ACC112 (cell line): ENCODE measurements at regions not wholly inside any gene's neighbourhood (a gene's known extent, or its start where the extent isn't known, plus 50 kb on each side); places are given as distances from the start of the nearest gene placed in this dataset.

Experiments
- H2AFZ ChIP-seq: fragments of 200-600 bp; sonication (generic); one replicate; pipeline ENCODE4 v1.6.0; 2017; ENCODE audit warnings: antibody characterized with exemption, low read length; ENCODE audit not compliant: unreplicated experiment
- H3K27ac ChIP-seq: fragments of 200-600 bp; sonication (generic); 2 replicates; pipeline ENCODE4 v1.5.1; 2014; ENCODE audit warnings: low read depth, mild to moderate bottlenecking, antibody characterized with exemption, low read length, moderate library complexity
- H3K27me3 ChIP-seq: fragments of 200-600 bp; sonication (generic); 2 replicates; pipeline ENCODE4 v1.6.1; 2014; ENCODE audit warnings: mild to moderate bottlenecking, antibody characterized with exemption, low read length, moderate library complexity, mixed read lengths; ENCODE audit not compliant: insufficient read depth
- H3K36me3 ChIP-seq: fragments of 200-600 bp; sonication (generic); 2 replicates; pipeline ENCODE4 v1.6.1; 2016; ENCODE audit warnings: mild to moderate bottlenecking, antibody characterized with exemption, low read length, moderate library complexity, mixed read lengths; ENCODE audit not compliant: insufficient read depth
- H3K4me1 ChIP-seq: fragments of 200-600 bp; sonication (generic); one replicate; pipeline ENCODE4 v1.6.1; 2016; ENCODE audit warnings: low read length, mixed read lengths; ENCODE audit not compliant: insufficient read depth, unreplicated experiment, control insufficient read depth
- H3K4me3 ChIP-seq: fragments of 200-600 bp; sonication (generic); 2 replicates; pipeline ENCODE4 v1.5.1; 2014; ENCODE audit warnings: mild to moderate bottlenecking, low read depth, low read length
- H3K79me2 ChIP-seq: fragments of 200-600 bp; sonication (generic); one replicate; pipeline ENCODE4 v1.6.0; 2016; ENCODE audit warnings: low read length; ENCODE audit not compliant: control insufficient read depth, unreplicated experiment, insufficient read depth

DNA sequence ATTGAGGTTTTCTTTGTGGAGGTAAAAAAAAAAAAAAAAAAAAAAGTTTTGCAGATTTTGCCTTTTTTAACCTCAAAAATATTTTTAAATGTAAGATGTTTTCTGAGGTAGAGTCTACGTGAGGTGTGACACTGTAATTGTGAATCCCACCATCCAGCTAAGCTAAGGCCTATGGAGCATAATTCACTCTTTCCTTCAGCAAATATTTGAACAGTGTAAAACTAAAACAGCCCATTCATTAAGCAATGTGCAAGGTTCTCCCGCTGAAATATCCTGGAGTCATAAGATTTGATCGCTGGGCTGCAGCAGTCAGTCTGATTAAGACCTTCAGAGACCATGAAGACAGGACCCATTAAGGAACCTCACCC lies 105.1 kb downstream of the HNRNPLL start:
- Histone ChIP-seq H2AFZ (no peak overlapping the region), H3K36me3 (no peaks in the 10 kb centered on the region), H3K4me1 (no peaks in the 10 kb centered on the region), H3K27me3 (peaks cover 32% of the 10 kb centered on the region), H3K79me2 (no peaks in the 10 kb centered on the region), H3K4me3 (no peak overlapping the region), H3K27ac (no peak overlapping the region)

DNA sequence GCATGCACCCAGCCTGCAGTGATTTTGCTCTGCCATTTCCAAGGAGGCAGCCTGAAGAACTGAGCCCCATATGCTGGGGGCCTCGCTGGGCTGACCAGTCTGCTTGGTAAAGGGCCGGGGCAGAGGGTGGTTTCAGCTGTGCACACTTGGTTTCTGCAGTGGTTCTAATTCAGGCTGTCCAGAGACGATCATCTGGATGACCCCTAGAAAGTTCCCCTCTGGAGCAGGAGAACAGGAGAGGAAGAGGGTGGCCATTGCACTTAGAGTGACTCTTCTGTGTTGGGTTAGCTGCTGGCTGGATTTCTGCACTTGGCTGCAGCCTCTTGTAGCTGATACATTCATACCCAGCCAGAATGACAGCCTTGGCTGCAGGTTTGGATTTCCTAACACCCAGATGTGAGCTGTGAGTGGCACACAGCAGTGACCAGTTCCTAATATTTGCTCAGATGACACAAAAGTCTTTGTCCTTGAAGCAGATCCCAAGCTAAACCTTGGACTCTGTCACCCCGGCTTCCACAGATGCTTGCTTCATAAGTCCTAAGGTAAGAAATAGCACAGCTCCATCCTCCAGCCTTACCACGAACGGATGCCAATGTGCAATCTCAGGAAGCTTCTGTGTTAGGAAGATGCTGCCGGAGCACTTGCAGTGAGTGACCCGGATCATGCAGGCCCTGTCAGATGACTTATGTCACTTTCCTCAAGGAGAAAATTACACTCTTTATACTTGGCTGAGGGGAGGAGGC lies 105.6 kb downstream of the HNRNPLL start:
- Histone ChIP-seq H3K36me3 (no peaks in the 10 kb centered on the region), H3K4me3 (no peak overlapping the region), H3K27me3 (peaks cover 27% of the 10 kb centered on the region), H2AFZ (no peak overlapping the region), H3K79me2 (no peaks in the 10 kb centered on the region), H3K27ac (no peak overlapping the region), H3K4me1 (no peaks in the 10 kb centered on the region)

GRCh38 chr2:38495880-38496279 lies 106.8 kb downstream of the HNRNPLL start:
- Histone ChIP-seq H3K4me1 (no peaks in the 10 kb centered on the region), H3K79me2 (no peaks in the 10 kb centered on the region), H3K36me3 (no peaks in the 10 kb centered on the region), H3K27me3 (peaks cover 21% of the 10 kb centered on the region), H3K4me3 (no peak overlapping the region), H2AFZ (no peak overlapping the region), H3K27ac (no peak overlapping the region)

DNA sequence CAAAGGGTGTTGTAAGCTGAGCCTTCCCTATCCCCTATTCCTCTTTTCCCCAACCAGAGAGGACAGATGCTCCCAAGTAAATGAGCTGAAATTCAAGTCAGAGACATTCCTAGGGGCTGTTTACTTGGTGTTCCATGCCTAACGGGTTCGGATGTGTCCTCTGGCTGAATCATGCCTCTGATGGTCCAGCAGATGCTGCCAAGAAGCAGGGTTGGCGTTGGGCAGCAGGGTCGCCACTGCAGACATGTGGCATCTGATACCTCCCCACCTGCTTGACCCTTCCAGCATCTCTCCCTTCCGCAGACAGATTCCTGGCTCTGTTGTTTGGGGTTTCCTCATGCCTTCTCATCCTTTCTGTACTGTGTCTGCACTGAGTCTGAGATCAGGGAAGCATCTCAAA lies 108.3 kb downstream of the HNRNPLL start:
- Histone ChIP-seq H3K79me2 (no peaks in the 10 kb centered on the region), H3K27ac (no peak overlapping the region)

GRCh38 chr2:38492042-38492615 lies 110.6 kb downstream of the HNRNPLL start:
- Histone ChIP-seq H3K79me2 (no peaks in the 10 kb centered on the region), H3K36me3 (no peaks in the 10 kb centered on the region), H3K27ac (no peak overlapping the region), H3K4me1 (no peaks in the 10 kb centered on the region), H3K4me3 (no peak overlapping the region), H2AFZ (no peak overlapping the region), H3K27me3 (peaks cover 11% of the 10 kb centered on the region; the same call in 1 of the 2 replicates)

More for the DNA sequence above, 108.3 kb downstream of the HNRNPLL start:
- peaks cover 11% of the 10 kb centered on the region; the same call in 1 of the 2 replicates for H3K27me3 ChIP-seq
- no peaks in the 10 kb centered on the region for H3K36me3 ChIP-seq
- H3K4me1 ChIP-seq = no peaks in the 10 kb centered on the region
- H3K4me3 ChIP-seq = no peak overlapping the region
- no peak overlapping the region for H2AFZ ChIP-seq

DNA sequence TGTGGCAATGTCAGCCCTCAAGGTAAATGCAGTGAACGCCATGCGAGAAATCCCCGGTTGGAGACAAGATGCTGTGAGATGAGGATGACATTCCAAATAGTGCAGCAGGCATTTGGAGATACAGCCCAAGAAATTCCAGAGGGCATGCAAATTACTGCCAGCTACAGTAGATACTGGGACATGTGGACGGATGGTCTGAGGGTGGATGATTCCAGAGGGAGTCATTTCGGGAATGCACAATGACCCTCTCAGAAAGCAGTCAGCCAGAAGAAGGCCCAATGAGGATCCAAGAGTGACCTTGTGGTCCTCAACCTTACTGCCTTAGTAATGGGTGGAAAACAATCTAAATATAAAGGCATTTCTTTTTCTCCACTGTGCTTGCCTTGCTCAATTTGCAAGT lies 111.3 kb downstream of the HNRNPLL start:
- Histone ChIP-seq H3K79me2 (no peaks in the 10 kb centered on the region), H3K27ac (no peak overlapping the region), H3K4me1 (no peaks in the 10 kb centered on the region), H3K36me3 (no peaks in the 10 kb centered on the region), H3K27me3 (peaks cover 11% of the 10 kb centered on the region; the same call in 1 of the 2 replicates), H3K4me3 (no peak overlapping the region), H2AFZ (no peak overlapping the region)

GRCh38 chr2:38489846-38490245 lies 112.8 kb upstream of the ATL2 start:
- no peak overlapping the region for H3K27ac ChIP-seq
- no peaks in the 10 kb centered on the region for H3K79me2 ChIP-seq
- H3K27me3 ChIP-seq = peaks cover 6% of the 10 kb centered on the region; the same call in 1 of the 2 replicates
- no peak overlapping the region for H2AFZ ChIP-seq
- no peaks in the 10 kb centered on the region for H3K4me1 ChIP-seq
- H3K4me3 ChIP-seq = no peak overlapping the region
- H3K36me3 ChIP-seq = no peaks in the 10 kb centered on the region

- no peaks in the 10 kb centered on the region for H3K4me1 ChIP-seq
Observed at GRCh38 chr2:38487852-38488251, 110.8 kb upstream of the ATL2 start.

DNA sequence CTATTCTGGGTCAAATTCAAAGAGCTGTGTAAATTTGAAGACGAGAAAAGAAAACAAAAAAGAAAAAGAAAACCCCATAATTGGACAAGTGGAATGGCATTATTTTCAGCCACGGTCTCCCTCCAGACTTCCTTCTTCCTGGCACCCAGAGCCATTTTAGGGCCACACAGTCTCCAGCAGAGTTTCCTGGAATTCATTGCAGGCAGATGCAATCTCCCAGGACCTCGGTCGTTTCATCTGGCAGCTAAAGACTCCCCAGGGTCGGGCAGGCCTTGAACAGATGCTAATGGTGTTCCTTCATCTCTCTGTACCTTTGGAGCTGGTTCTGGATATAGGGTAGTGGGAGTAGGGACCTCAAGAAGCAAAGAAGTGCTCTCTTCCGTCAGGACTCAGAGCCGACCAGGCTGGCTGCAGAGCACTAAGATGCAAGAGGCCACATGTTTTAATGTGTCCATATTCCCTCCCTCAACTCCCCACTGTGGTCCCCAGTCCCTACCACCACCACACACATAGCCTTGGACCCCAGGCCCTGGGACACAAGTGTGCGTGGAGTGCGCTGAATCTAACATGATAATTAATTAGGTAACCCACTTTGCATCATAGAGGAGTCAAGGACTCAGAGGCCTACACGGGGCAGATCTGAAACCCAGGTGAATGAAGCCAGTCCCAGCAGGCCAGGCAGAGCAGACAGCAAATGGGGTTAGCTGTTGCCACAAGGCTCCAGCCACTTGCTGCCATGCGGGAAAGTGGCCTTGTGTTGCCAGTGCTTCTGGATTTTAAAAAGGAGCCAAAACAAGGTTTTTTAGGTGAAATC lies 109.3 kb upstream of the ATL2 start:
- Histone ChIP-seq H3K27ac (no peak overlapping the region), H3K79me2 (no peaks in the 10 kb centered on the region), H3K4me3 (no peak overlapping the region), H3K27me3 (no peaks in the 10 kb centered on the region), H3K4me1 (no peaks in the 10 kb centered on the region), H3K36me3 (no peaks in the 10 kb centered on the region), H2AFZ (no peak overlapping the region)

More at GRCh38 chr2:38487852-38488251, 110.8 kb upstream of the ATL2 start:
- H2AFZ ChIP-seq = no peak overlapping the region
- no peaks in the 10 kb centered on the region for H3K36me3 ChIP-seq
- H3K27me3 ChIP-seq = no peaks in the 10 kb centered on the region
- no peak overlapping the region for H3K4me3 ChIP-seq
- no peaks in the 10 kb centered on the region for H3K79me2 ChIP-seq
- H3K27ac ChIP-seq = no peak overlapping the region

DNA sequence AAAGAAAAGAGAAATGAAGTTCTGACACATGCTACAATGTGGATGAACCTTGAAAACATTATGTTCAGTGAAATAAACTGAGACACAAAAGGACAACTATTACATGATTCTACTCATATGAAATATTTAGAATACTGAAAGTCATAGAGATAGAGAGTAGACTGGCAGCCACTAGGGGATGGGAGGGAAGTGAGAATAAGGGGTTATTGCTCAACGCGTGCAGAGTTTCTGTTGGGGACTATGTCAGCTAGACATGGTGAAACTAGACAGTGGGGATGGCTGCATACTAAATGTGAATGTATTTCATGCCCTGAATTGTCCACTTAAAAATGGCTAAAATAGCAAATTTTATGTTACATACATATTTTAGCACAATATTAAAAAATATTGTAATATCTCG lies 108.7 kb upstream of the ATL2 start:
- Histone ChIP-seq H3K36me3 (no peaks in the 10 kb centered on the region), H3K27me3 (no peaks in the 10 kb centered on the region), H2AFZ (no peak overlapping the region), H3K4me1 (no peaks in the 10 kb centered on the region), H3K27ac (no peak overlapping the region), H3K79me2 (no peaks in the 10 kb centered on the region), H3K4me3 (no peak overlapping the region)
